ENCODE measurements at regions not wholly inside any gene's neighbourhood (a gene's known extent, or its start where the extent isn't known, plus 50 kb on each side); places are given as distances from the start of the nearest gene placed in this dataset.

GRCh38 chr16:51272420-51272819 is 121.3 kb upstream of the SALL1 start:
- no peaks in the 10 kb centered on the region for H3K27me3 ChIP-seq (ENCODE audit: control insufficient read depth in 2 of 2, insufficient read depth in 2 of 2, low read length in 2 of 2)
- intact Hi-C loops (cut with micrococcal nuclease): no loop called here
- DNase-seq (ENCODE audit: low read depth, low spot score): no peak
- H3K9ac ChIP-seq (replicated peaks; ENCODE audit: extremely low read depth, insufficient read depth, low read length): no peak overlapping the region
- dilution Hi-C loops (cut with MboI; ENCODE audit: extremely low pct_ligation_motif_present, low sequenced_read_pairs): no loop called here
- H3K36me3 ChIP-seq (ENCODE audit: control insufficient read depth in 2 of 2, extremely low read depth in 1 of 2, insufficient read depth in 2 of 2, low read length in 2 of 2): no peaks in the 10 kb centered on the region
- H3K9me1 ChIP-seq (replicated peaks; ENCODE audit: control insufficient read depth, extremely low read depth, insufficient read depth, low read length): no peaks in the 10 kb centered on the region
- no peaks in the 10 kb centered on the region for H4K20me1 ChIP-seq (replicated peaks; ENCODE audit: control insufficient read depth, extremely low read depth, insufficient read depth, low read length)
- no peaks in the 10 kb centered on the region for H3K4me1 ChIP-seq (ENCODE audit: control insufficient read depth, extremely low read depth, insufficient read depth, low read length)
- H2AFZ ChIP-seq (ENCODE audit: low read depth, low read length): no peak overlapping the region
- TF ChIP-seq POLR2AphosphoS5 (IDR thresholded peaks at IDR 0.05; ENCODE audit: insufficient read depth, low read depth, low read length) (no peak), POLR2A (IDR thresholded peaks at IDR 0.05; ENCODE audit: low read depth, low read length) (no peak), MYC (IDR thresholded peaks at IDR 0.05; ENCODE audit: low read depth, low read length) (no peak), JUN (IDR thresholded peaks at IDR 0.05; ENCODE audit: borderline replicate concordance, insufficient read depth, insufficient read length, low read depth) (no peak)
- BruUV-seq (replicated peaks): no TSS peak
- FAIRE-seq: no peak
- H3K79me2 ChIP-seq (ENCODE audit: control insufficient read depth, insufficient read depth, low read length): no peaks in the 10 kb centered on the region
- H3K4me3 ChIP-seq (replicated peaks in 1 of 3; ENCODE audit: insufficient read depth in 1 of 3, low read depth in 1 of 3, low read length in 3 of 3): no peak overlapping the region
- CTCF ChIA-PET: no interaction called here
- H3K4me2 ChIP-seq (ENCODE audit: insufficient read depth, low read length): no peak overlapping the region
- POLR2A ChIA-PET: no interaction called here
- H3K27ac ChIP-seq (ENCODE audit: insufficient read depth, low read depth, low read length): no peak overlapping the region
- H3K9me3 ChIP-seq (replicated peaks; ENCODE audit: control insufficient read depth, insufficient read depth, low read length): peaks cover 3% of the 10 kb centered on the region

GRCh38 chr16:51271156-51271701 is 120.2 kb upstream of the SALL1 start:
- H3K36me3 ChIP-seq (ENCODE audit: control insufficient read depth in 2 of 2, extremely low read depth in 1 of 2, insufficient read depth in 2 of 2, low read length in 2 of 2): no peaks in the 10 kb centered on the region
- TF ChIP-seq MAX (IDR thresholded peaks at IDR 0.05; ENCODE audit: insufficient read depth, insufficient read length) (no peak), POLR2AphosphoS5 (IDR thresholded peaks at IDR 0.05; ENCODE audit: insufficient read depth, low read depth, low read length) (no peak), POLR2A (IDR thresholded peaks at IDR 0.05; ENCODE audit: low read depth, low read length) (no peak), CTCF (IDR thresholded peaks at IDR 0.05; ENCODE audit: extremely low read depth in 1 of 2, insufficient read depth in 1 of 2, low read depth in 1 of 2, low read length in 2 of 2) (no peak), MYC (IDR thresholded peaks at IDR 0.05; ENCODE audit: low read depth, low read length) (no peak), FOS (IDR thresholded peaks at IDR 0.05; ENCODE audit: borderline replicate concordance, insufficient read depth, low read length) (no peak), GATA2 (IDR thresholded peaks at IDR 0.05; ENCODE audit: insufficient read depth, insufficient read length, low read depth, low read length) (no peak)
- no peak for DNase-seq (ENCODE audit: low read depth, low spot score)
- H3K27me3 ChIP-seq (ENCODE audit: control insufficient read depth in 2 of 2, insufficient read depth in 2 of 2, low read length in 2 of 2): no peaks in the 10 kb centered on the region
- H2AFZ ChIP-seq (ENCODE audit: low read depth, low read length): no peak overlapping the region
- H4K20me1 ChIP-seq (replicated peaks; ENCODE audit: control insufficient read depth, extremely low read depth, insufficient read depth, low read length): no peaks in the 10 kb centered on the region
- no peak overlapping the region for H3K4me3 ChIP-seq (replicated peaks in 1 of 3; ENCODE audit: insufficient read depth in 1 of 3, low read depth in 1 of 3, low read length in 3 of 3)
- intact Hi-C loops (cut with micrococcal nuclease): no loop called here
- BruUV-seq (replicated peaks): no TSS peak
- no peaks in the 10 kb centered on the region for H3K9me1 ChIP-seq (replicated peaks; ENCODE audit: control insufficient read depth, extremely low read depth, insufficient read depth, low read length)
- ChIA-PET CTCF (no interaction called here), POLR2A (no interaction called here)
- FAIRE-seq: no peak
- H3K79me2 ChIP-seq (ENCODE audit: control insufficient read depth, insufficient read depth, low read length): no peaks in the 10 kb centered on the region
- H3K27ac ChIP-seq (ENCODE audit: insufficient read depth, low read depth, low read length): no peak overlapping the region
- dilution Hi-C loops (cut with MboI; ENCODE audit: extremely low pct_ligation_motif_present, low sequenced_read_pairs): no loop called here
- H3K4me2 ChIP-seq (ENCODE audit: insufficient read depth, low read length): no peak overlapping the region
- H3K4me1 ChIP-seq (ENCODE audit: control insufficient read depth, extremely low read depth, insufficient read depth, low read length): no peaks in the 10 kb centered on the region
- peaks cover 3% of the 10 kb centered on the region for H3K9me3 ChIP-seq (replicated peaks; ENCODE audit: control insufficient read depth, insufficient read depth, low read length)
- H3K9ac ChIP-seq (replicated peaks; ENCODE audit: extremely low read depth, insufficient read depth, low read length): no peak overlapping the region

All from endothelial cell of umbilical vein (primary cell).